CD4-positive, alpha-beta memory T cell (primary cell): ENCODE measurements at regions not wholly inside any gene's neighbourhood (a gene's known extent, or its start where the extent isn't known, plus 50 kb on each side); places are given as distances from the start of the nearest gene placed in this dataset.

Source experiments
- CTCF ChIA-PET: fragments of 350-600 bp; sonication (Branson Sonifier 250); formaldehyde crosslinking; loops from one replicate; lab custom pipeline; 2021; ENCODE audit warnings: inconsistent platforms; ENCODE audit not compliant: partially characterized antibody; lab: Charles Lee
- POLR2A ChIA-PET: fragments of 350-600 bp; sonication (Branson Sonifier 250); formaldehyde crosslinking; loops from one replicate; lab custom pipeline; 2021; ENCODE audit not compliant: partially characterized antibody; lab: Charles Lee
- DNase-seq, 5 donors: peaks; one replicate each; pipeline versions ENCODE4 v3.0.0 to v3.0.0-alpha.2; 2020 to 2022; ENCODE audit warnings: mixed read lengths in 1 of 5
- H3K27ac ChIP-seq: one replicate; pipeline ENCODE4 v1.7.0; 2013; ENCODE audit warnings: low read depth, low read length
- H3K27me3 ChIP-seq: 2 replicates; pipeline ENCODE4 v1.7.0; 2013; ENCODE audit warnings: mild to moderate bottlenecking, low read length, moderate library complexity; ENCODE audit not compliant: insufficient read depth
- H3K36me3 ChIP-seq: 2 replicates; pipeline ENCODE4 v1.7.0; 2013; ENCODE audit warnings: mild to moderate bottlenecking, low read length, moderate library complexity; ENCODE audit not compliant: insufficient read depth
- H3K4me1 ChIP-seq: 2 replicates; pipeline ENCODE4 v1.7.0; 2013; ENCODE audit warnings: mild to moderate bottlenecking, low read length, moderate library complexity; ENCODE audit not compliant: insufficient read depth
- H3K4me3 ChIP-seq, 2 donors: one replicate each; pipeline ENCODE4 v1.7.0; 2013; ENCODE audit warnings: low read length in 2 of 2, mild to moderate bottlenecking in 1 of 2
- H3K9me3 ChIP-seq, 2 donors: one replicate each; pipeline ENCODE4 v1.7.0; 2013; ENCODE audit warnings: low read length in 2 of 2, control low read depth in 1 of 2; ENCODE audit not compliant: control insufficient read depth in 1 of 2
- H3K27ac Mint-ChIP-seq, 7 donors: one replicate each; pipeline ENCODE4 v1.8.0; 2020 to 2021; ENCODE audit warnings: mixed read lengths in 7 of 7, mild to moderate bottlenecking in 6 of 7, inconsistent platforms in 3 of 7, moderate library complexity in 3 of 7
- H3K27me3 Mint-ChIP-seq, 2 donors: one replicate each; pipeline ENCODE4 v1.8.0; 2020 to 2021; ENCODE audit warnings: mixed read lengths in 2 of 2
- H3K36me3 Mint-ChIP-seq, 2 donors: one replicate each; pipeline ENCODE4 v1.8.0; 2020 to 2021; ENCODE audit warnings: mixed read lengths in 2 of 2, inconsistent platforms in 1 of 2, mild to moderate bottlenecking in 1 of 2
- H3K4me1 Mint-ChIP-seq, 4 donors: one replicate each; pipeline ENCODE4 v1.8.0; 2020 to 2021; ENCODE audit warnings: mixed read lengths in 4 of 4, mild to moderate bottlenecking in 1 of 4
- H3K4me3 Mint-ChIP-seq, 8 donors: one replicate each; pipeline ENCODE4 v1.8.0; 2020 to 2021; ENCODE audit warnings: mixed read lengths in 8 of 8, mild to moderate bottlenecking in 7 of 8, moderate library complexity in 6 of 8, inconsistent platforms in 3 of 8
- H3K9me3 Mint-ChIP-seq, 8 donors: one replicate each; pipeline ENCODE4 v1.8.0; 2020 to 2021; ENCODE audit warnings: mixed read lengths in 8 of 8, mild to moderate bottlenecking in 5 of 8, inconsistent platforms in 3 of 8, moderate library complexity in 1 of 8
- intact Hi-C: fragments of 100-400 bp; cut with micrococcal nuclease; formaldehyde crosslinking; loops from one replicate; pipeline ENCODE4 v1.15.1; 2023

DNA sequence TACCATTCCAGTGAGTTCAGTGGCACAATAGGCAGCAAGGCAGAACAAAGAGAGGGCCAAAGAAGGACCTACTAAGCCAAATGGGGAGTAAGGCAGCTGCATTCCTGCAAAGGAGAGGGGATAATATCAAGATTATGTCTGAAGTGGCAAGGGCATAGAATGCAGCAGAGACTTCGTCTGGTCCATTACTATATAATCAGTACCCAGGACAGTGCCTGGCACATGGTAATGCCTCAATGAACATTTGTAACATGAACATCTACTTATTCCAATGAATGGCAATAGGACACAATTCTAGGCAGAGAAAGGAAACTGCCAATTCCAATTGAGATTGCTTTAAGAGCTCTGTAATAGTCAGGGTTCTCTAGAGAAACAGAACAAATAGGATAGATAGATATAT, 82.1 kb upstream of the STAC start:
- no peaks in the 10 kb centered on the region for H3K4me1 ChIP-seq
- no peak for DNase-seq
- ChIA-PET POLR2A (no interaction called here), CTCF (no interaction called here)
- Mint-ChIP-seq H3K9me3 (peaks cover 0 to 8% (median 1%) of the 10 kb centered on the region in 8 donors), H3K36me3 (no peaks in the 10 kb centered on the region), H3K4me1 (no peaks in the 10 kb centered on the region), H3K27me3 (no peaks in the 10 kb centered on the region), H3K4me3 (no peak overlapping the region), H3K27ac (no peak overlapping the region)
- H3K36me3 ChIP-seq, result no peaks in the 10 kb centered on the region
- no peaks in the 10 kb centered on the region for H3K27me3 ChIP-seq
- H3K4me3 ChIP-seq, result no peak overlapping the region
- H3K9me3 ChIP-seq, result no peaks in the 10 kb centered on the region
- intact Hi-C loops, result no loop called here
- H3K27ac ChIP-seq, result no peak overlapping the region

DNA sequence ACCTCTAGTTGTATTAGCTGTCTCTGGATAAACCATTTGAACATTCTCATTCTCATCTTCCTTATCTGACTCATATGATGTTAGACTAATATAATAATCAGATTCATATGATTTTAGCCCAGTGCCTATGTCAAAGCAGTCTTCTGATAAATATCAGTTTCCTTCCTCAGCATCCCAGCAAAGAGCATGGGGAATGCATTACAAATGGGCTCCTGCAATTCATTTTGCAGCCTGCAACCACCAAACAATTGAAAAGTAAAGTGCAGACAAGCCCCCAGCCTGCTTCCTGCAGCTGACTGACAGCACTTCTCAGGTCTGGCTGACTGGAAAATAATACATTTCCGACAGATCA, 78.2 kb upstream of the STAC start:
- intact Hi-C loops, result no loop called here
- Mint-ChIP-seq H3K4me3 (no peak overlapping the region), H3K27ac (no peak overlapping the region), H3K27me3 (no peaks in the 10 kb centered on the region), H3K4me1 (no peaks in the 10 kb centered on the region), H3K36me3 (no peaks in the 10 kb centered on the region), H3K9me3 (peaks cover 0 to 5% (median 0%) of the 10 kb centered on the region in 8 donors)
- DNase-seq, result no peak
- Histone ChIP-seq H3K4me1 (no peaks in the 10 kb centered on the region), H3K4me3 (no peak overlapping the region), H3K27me3 (no peaks in the 10 kb centered on the region), H3K27ac (no peak overlapping the region), H3K36me3 (no peaks in the 10 kb centered on the region), H3K9me3 (no peaks in the 10 kb centered on the region)
- POLR2A ChIA-PET, result no interaction called here
- CTCF ChIA-PET, result no interaction called here

DNA sequence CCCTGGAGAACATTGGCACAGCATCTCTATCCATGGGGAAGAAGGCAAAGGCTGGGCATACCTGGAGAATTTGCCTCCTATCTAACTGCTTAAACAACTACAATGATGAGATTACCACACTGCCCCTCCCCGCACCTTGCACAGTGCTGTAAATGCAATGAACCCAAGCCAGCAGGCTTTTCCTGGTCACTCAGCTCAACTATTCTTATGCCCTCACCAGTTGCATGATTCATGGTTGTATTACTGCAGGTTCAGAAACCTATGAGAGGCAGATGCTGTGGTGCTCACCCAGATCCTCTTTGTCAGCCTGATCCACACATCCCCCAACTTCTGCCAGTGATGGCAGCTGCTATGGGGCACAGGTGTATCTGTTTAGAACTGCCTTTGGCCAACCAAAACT, 77.7 kb upstream of the STAC start:
- Mint-ChIP-seq H3K27ac (no peak overlapping the region), H3K27me3 (no peaks in the 10 kb centered on the region), H3K4me1 (no peaks in the 10 kb centered on the region), H3K36me3 (no peaks in the 10 kb centered on the region), H3K9me3 (peaks cover 0 to 5% (median 0%) of the 10 kb centered on the region in 8 donors), H3K4me3 (no peak overlapping the region)
- no peaks in the 10 kb centered on the region for H3K27me3 ChIP-seq
- H3K4me3 ChIP-seq, result no peak overlapping the region
- no peaks in the 10 kb centered on the region for H3K4me1 ChIP-seq
- ChIA-PET POLR2A (no interaction called here), CTCF (no interaction called here)
- no peaks in the 10 kb centered on the region for H3K36me3 ChIP-seq
- intact Hi-C loops, result no loop called here
- H3K27ac ChIP-seq, result no peak overlapping the region
- H3K9me3 ChIP-seq, result no peaks in the 10 kb centered on the region
- DNase-seq, result no peak

DNA sequence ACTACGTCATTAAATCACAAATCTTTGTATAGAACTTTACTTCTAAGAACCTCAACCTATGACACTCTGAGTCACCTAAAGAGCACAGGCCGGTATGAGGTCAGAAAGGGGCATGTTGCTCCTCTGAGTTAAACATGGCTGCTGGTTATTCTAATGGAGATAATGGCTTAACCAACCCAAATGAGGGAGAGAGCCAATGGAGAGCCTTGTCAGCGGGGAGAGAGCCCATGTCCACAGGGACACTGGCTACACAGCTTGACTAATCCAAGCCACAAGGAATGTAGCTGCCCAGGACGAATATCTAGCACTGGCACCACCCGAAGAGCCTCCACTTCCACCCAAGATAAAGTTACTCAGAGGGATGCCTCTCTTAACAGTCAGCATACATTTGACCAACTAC, 77.0 kb upstream of the STAC start:
- Histone ChIP-seq H3K9me3 (no peaks in the 10 kb centered on the region), H3K27me3 (no peaks in the 10 kb centered on the region), H3K36me3 (no peaks in the 10 kb centered on the region), H3K4me3 (no peak overlapping the region), H3K4me1 (no peaks in the 10 kb centered on the region), H3K27ac (no peak overlapping the region)
- POLR2A ChIA-PET, result no interaction called here
- Mint-ChIP-seq H3K36me3 (no peaks in the 10 kb centered on the region), H3K4me3 (no peak overlapping the region), H3K9me3 (peaks cover 0 to 5% (median 0%) of the 10 kb centered on the region in 8 donors), H3K4me1 (no peaks in the 10 kb centered on the region), H3K27me3 (no peaks in the 10 kb centered on the region), H3K27ac (no peak overlapping the region)
- no peak for DNase-seq
- intact Hi-C loops, result no loop called here
- CTCF ChIA-PET, result no interaction called here

DNA sequence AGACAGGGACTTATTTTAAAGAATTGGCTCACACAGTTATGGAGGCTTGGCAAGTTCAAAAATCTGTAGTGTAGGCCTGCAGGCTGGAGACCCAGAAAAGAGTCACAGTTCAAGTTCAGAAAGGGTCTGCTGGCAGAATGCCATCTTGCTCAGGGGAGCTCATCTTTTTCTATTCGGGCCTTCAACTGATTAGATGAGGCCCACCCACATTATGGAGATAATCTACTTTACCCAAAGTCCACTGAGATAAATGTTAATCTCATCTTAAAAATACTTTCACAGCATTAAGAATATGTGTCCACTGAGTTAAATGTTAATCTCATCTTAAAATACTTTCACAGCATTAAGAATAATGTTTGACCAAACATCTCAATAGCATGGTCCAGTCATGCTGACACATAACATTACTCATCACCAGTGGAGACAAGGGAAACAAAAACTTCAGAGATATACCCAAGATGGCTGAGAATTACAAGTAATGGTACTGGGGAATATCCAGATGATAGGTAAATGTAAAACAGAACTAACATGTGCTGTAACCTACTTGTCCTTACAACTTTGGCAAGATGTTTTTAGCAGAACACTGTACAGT, 74.3 kb upstream of the STAC start:
- H3K36me3 ChIP-seq, result no peaks in the 10 kb centered on the region
- no peak overlapping the region for H3K4me3 Mint-ChIP-seq
- no peaks in the 10 kb centered on the region for H3K4me1 Mint-ChIP-seq
- ChIA-PET CTCF (no interaction called here), POLR2A (no interaction called here)
- H3K9me3 ChIP-seq, result no peaks in the 10 kb centered on the region
- intact Hi-C loops, result no loop called here
- H3K27me3 ChIP-seq, result no peaks in the 10 kb centered on the region
- H3K4me1 ChIP-seq, result no peaks in the 10 kb centered on the region
- H3K27ac ChIP-seq, result no peak overlapping the region
- no peaks in the 10 kb centered on the region for H3K27me3 Mint-ChIP-seq
- no peak overlapping the region for H3K4me3 ChIP-seq
- H3K9me3 Mint-ChIP-seq, result peaks cover 0 to 5% (median 0%) of the 10 kb centered on the region in 8 donors
- H3K27ac Mint-ChIP-seq, result no peak overlapping the region
- no peaks in the 10 kb centered on the region for H3K36me3 Mint-ChIP-seq
- DNase-seq, result no peak

DNA sequence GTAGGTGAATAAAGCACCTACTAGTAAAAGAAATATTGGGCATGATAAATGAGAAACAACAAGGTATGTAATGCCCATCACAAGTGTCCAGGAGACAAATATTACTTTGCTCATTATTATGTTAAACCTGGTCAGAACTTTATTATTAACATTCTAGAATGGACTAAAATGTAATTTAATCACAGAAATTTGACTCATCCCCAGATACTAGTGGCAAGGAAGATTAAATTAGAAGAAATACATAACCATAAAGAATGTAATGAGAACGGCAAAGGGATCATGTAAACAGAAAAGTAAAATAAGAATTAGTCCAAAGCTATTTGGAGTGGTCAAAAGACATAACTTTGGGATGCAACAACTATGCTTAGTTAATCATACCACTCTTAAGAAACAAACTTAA, 71.2 kb upstream of the STAC start:
- intact Hi-C loops, result no loop called here
- Mint-ChIP-seq H3K27ac (no peak overlapping the region), H3K9me3 (no peaks in the 10 kb centered on the region), H3K4me3 (no peak overlapping the region), H3K27me3 (no peaks in the 10 kb centered on the region), H3K4me1 (no peaks in the 10 kb centered on the region), H3K36me3 (no peaks in the 10 kb centered on the region)
- H3K36me3 ChIP-seq, result no peaks in the 10 kb centered on the region
- H3K27me3 ChIP-seq, result no peaks in the 10 kb centered on the region
- DNase-seq, result no peak
- no peak overlapping the region for H3K27ac ChIP-seq
- ChIA-PET POLR2A (no interaction called here), CTCF (no interaction called here)
- no peak overlapping the region for H3K4me3 ChIP-seq
- H3K4me1 ChIP-seq, result no peaks in the 10 kb centered on the region
- H3K9me3 ChIP-seq, result no peaks in the 10 kb centered on the region

DNA sequence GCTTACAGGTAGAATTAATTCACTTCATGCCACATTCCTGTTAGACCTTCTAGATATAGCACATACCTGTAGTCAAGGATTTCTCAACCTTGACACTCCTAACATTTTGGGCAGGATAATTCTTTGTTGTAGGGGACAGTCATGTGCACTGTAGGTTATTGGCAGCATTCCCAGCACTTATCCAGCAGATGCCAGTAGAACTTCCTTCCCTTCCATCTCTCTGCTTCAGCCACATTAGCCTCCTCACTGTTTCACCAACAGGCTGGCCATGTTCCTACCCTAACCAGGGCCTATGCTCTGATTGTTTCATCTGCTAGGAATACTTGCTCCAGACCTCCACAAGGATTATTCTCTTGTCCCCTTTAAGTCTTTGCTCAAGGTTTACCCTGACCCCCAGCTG, 68.0 kb upstream of the STAC start:
- Mint-ChIP-seq H3K4me1 (no peaks in the 10 kb centered on the region), H3K27me3 (no peaks in the 10 kb centered on the region), H3K36me3 (no peaks in the 10 kb centered on the region), H3K27ac (no peak overlapping the region), H3K9me3 (peaks cover 0 to 9% (median 5%) of the 10 kb centered on the region in 8 donors), H3K4me3 (no peak overlapping the region)
- H3K4me1 ChIP-seq, result no peaks in the 10 kb centered on the region
- no peak for DNase-seq
- no peak overlapping the region for H3K4me3 ChIP-seq
- H3K27me3 ChIP-seq, result no peaks in the 10 kb centered on the region
- intact Hi-C loops, result no loop called here
- H3K36me3 ChIP-seq, result no peaks in the 10 kb centered on the region
- ChIA-PET CTCF (no interaction called here), POLR2A (no interaction called here)
- H3K9me3 ChIP-seq, result no peaks in the 10 kb centered on the region
- no peak overlapping the region for H3K27ac ChIP-seq

DNA sequence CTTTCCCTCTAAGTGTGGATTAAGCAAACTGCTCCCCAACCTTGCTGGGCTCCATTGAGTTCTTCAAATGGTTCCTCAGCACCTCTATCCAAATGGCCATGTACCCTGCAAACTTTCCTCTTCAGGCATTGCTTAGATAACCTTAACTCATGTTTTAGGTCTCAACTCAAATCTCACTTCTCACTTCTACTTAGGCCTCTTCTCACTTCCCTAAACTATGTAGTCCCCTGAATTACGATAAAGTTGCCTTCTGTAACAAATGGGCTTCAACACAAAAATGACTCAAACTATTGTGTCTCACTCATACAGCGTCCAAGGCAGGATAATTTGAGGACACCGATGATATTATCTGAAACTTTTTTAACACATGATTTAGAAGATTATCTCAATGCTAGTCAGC, 62.4 kb upstream of the STAC start:
- no peaks in the 10 kb centered on the region for H3K9me3 ChIP-seq
- Mint-ChIP-seq H3K36me3 (no peaks in the 10 kb centered on the region), H3K9me3 (peaks cover 0 to 14% (median 9%) of the 10 kb centered on the region in 8 donors), H3K27me3 (peaks cover 0 to 1% of the 10 kb centered on the region in 2 donors), H3K4me1 (no peaks in the 10 kb centered on the region), H3K4me3 (no peak overlapping the region), H3K27ac (no peak overlapping the region)
- intact Hi-C loops, result no loop called here
- no peaks in the 10 kb centered on the region for H3K36me3 ChIP-seq
- CTCF ChIA-PET, result no interaction called here
- no peak for DNase-seq
- POLR2A ChIA-PET, result no interaction called here
- no peaks in the 10 kb centered on the region for H3K4me1 ChIP-seq
- no peak overlapping the region for H3K27ac ChIP-seq
- no peaks in the 10 kb centered on the region for H3K27me3 ChIP-seq
- no peak overlapping the region for H3K4me3 ChIP-seq
